MM.1S (cell line): ENCODE measurements at regions not wholly inside any gene's neighbourhood (a gene's known extent, or its start where the extent isn't known, plus 50 kb on each side); places are given as distances from the start of the nearest gene placed in this dataset.
"Not testable (repeated sequence)": the region's sequence is repeated elsewhere in the genome, so short reads cannot be mapped to it uniquely, and the experiment has no call there.

ENCODE experiments used
- DNase-seq: peaks from one replicate; pipeline ENCODE4 v3.0.0-alpha.2; 2015
- H2AFZ ChIP-seq: fragments of 300-600 bp; sonication (generic); 2 replicates; pipeline ENCODE4 v1.6.0; 2016; ENCODE audit warnings: antibody characterized with exemption, low read length
- H3F3A ChIP-seq: fragments of 300-600 bp; sonication (generic); 2 replicates; pipeline ENCODE4 v1.6.1; 2016; ENCODE audit warnings: mild to moderate bottlenecking, antibody characterized with exemption, low read length, moderate library complexity, mixed read lengths; ENCODE audit not compliant: insufficient read depth
- H3K27ac ChIP-seq: fragments of 300-600 bp; sonication (generic); 2 replicates; pipeline ENCODE4 v1.5.1; 2016; ENCODE audit warnings: mild to moderate bottlenecking, low read length
- H3K27me3 ChIP-seq: fragments of 300-600 bp; sonication (generic); replicated peaks from 2 replicates; pipeline ENCODE4 v1.6.0; 2016; ENCODE audit warnings: low read length; ENCODE audit not compliant: insufficient read depth
- H3K36me3 ChIP-seq: fragments of 300-600 bp; sonication (generic); replicated peaks from 2 replicates; pipeline ENCODE4 v1.6.1; 2016; ENCODE audit warnings: mild to moderate bottlenecking, low read length, mixed read lengths; ENCODE audit not compliant: insufficient read depth
- H3K4me1 ChIP-seq: fragments of 300-600 bp; sonication (generic); 2 replicates; pipeline ENCODE4 v1.6.1; 2016; ENCODE audit warnings: low read length, mixed read lengths
- H3K4me2 ChIP-seq: fragments of 300-600 bp; sonication (generic); 2 replicates; pipeline ENCODE4 v1.6.0; 2016; ENCODE audit warnings: low read depth, low read length
- H3K4me3 ChIP-seq: fragments of 300-600 bp; sonication (generic); 2 replicates; pipeline ENCODE4 v1.5.1; 2016; ENCODE audit warnings: low read length, mixed read lengths
- H3K79me2 ChIP-seq: fragments of 300-600 bp; sonication (generic); 2 replicates; pipeline ENCODE4 v1.6.1; 2016; ENCODE audit warnings: mixed run types, low read length, mixed read lengths
- H3K9ac ChIP-seq: fragments of 300-600 bp; sonication (generic); 2 replicates; pipeline ENCODE4 v1.6.1; 2016; ENCODE audit warnings: low read length, mixed read lengths
- H3K9me2 ChIP-seq: fragments of 300-600 bp; sonication (generic); replicated peaks from 2 replicates; pipeline ENCODE4 v1.6.1; 2016; ENCODE audit warnings: mild to moderate bottlenecking, low read length, mixed read lengths; ENCODE audit not compliant: insufficient read depth
- H3K9me3 ChIP-seq: fragments of 300-600 bp; sonication (generic); replicated peaks from 2 replicates; pipeline ENCODE4 v1.6.1; 2016; ENCODE audit warnings: mild to moderate bottlenecking, low read length, mixed read lengths; ENCODE audit not compliant: insufficient read depth
- H4K20me1 ChIP-seq: fragments of 300-600 bp; sonication (generic); 2 replicates; pipeline ENCODE4 v1.6.1; 2016; ENCODE audit warnings: mild to moderate bottlenecking, low read length, moderate library complexity, mixed read lengths; ENCODE audit not compliant: insufficient read depth
- CTCF ChIP-seq: fragments of 300-600 bp; sonication (generic); IDR thresholded peaks from 2 replicates; pipeline ENCODE4 v1.5.1; 2016; ENCODE audit warnings: antibody characterized with exemption, low read length, mixed read lengths
- EZH2 ChIP-seq: fragments of 300-600 bp; sonication (generic); optimal IDR thresholded peaks from 2 replicates; pipeline ENCODE3; 2017; ENCODE audit warnings: low read depth, mild to moderate bottlenecking, antibody characterized with exemption, low read length, mixed read lengths
- EZH2phosphoT487 ChIP-seq: fragments of 300-600 bp; sonication (generic); IDR thresholded peaks from 2 replicates; pipeline ENCODE4 v1.6.1; 2018; ENCODE audit warnings: antibody characterized with exemption, low read length

GRCh38 chr1:198959032-198959431 is 320.2 kb downstream of the PTPRC start:
- Histone ChIP-seq H3K36me3 (no peaks in the 10 kb centered on the region), H3K9me2 (no peaks in the 10 kb centered on the region), H3K4me3 (no peak overlapping the region), H3K79me2 (no peaks in the 10 kb centered on the region), H3K27me3 (no peaks in the 10 kb centered on the region), H3K27ac (no peak overlapping the region), H3K4me2 (no peak overlapping the region), H2AFZ (no peak overlapping the region), H4K20me1 (no peaks in the 10 kb centered on the region), H3K4me1 (no peaks in the 10 kb centered on the region), H3F3A (no peaks in the 10 kb centered on the region), H3K9ac (no peak overlapping the region), H3K9me3 (no peaks in the 10 kb centered on the region)
- TF ChIP-seq CTCF (no peak), EZH2phosphoT487 (no peak), EZH2 (no peak)
- no peak for DNase-seq

DNA sequence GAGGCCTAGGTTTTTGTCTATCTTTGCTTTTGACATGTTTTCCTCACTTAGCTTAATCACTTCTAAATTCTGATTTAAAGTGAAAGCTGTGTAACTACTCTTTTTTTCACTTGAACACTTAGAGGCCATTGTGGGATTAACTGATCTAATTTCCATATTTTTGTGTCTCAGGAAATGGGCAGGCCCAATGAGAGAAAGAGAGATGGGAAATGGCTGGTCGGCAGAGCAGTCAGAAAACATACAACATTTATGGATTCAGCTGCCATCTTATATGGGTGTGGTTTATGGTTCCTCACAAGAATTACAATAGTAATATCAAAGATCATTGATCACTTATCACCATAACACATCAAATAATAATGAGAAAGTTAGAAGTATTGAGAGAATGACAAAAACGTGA is 320.8 kb downstream of the PTPRC start:
- no peaks in the 10 kb centered on the region for H3K27me3 ChIP-seq
- no peak overlapping the region for H3K9ac ChIP-seq
- no peaks in the 10 kb centered on the region for H3K36me3 ChIP-seq
- H2AFZ ChIP-seq: no peak overlapping the region
- TF ChIP-seq EZH2phosphoT487 (no peak), CTCF (no peak), EZH2 (no peak)
- H3K27ac ChIP-seq: no peak overlapping the region
- DNase-seq: no peak
- no peaks in the 10 kb centered on the region for H3K4me1 ChIP-seq
- H3F3A ChIP-seq: no peaks in the 10 kb centered on the region
- H4K20me1 ChIP-seq: no peaks in the 10 kb centered on the region
- H3K4me2 ChIP-seq: no peak overlapping the region
- no peaks in the 10 kb centered on the region for H3K79me2 ChIP-seq
- no peaks in the 10 kb centered on the region for H3K9me2 ChIP-seq
- no peak overlapping the region for H3K4me3 ChIP-seq
- H3K9me3 ChIP-seq: no peaks in the 10 kb centered on the region

GRCh38 chr1:198963796-198964195 is 325.0 kb downstream of the PTPRC start:
- H3K9me2 ChIP-seq, H3K4me3 ChIP-seq, H3K79me2 ChIP-seq, DNase-seq, H4K20me1 ChIP-seq, H3K36me3 ChIP-seq, H3K4me2 ChIP-seq, H3F3A ChIP-seq, H3K4me1 ChIP-seq, H3K27me3 ChIP-seq, H3K27ac ChIP-seq, H3K9me3 ChIP-seq, H3K9ac ChIP-seq, H2AFZ ChIP-seq: not testable (repeated sequence)

GRCh38 chr1:198966519-198966918 is 327.7 kb downstream of the PTPRC start:
- no peaks in the 10 kb centered on the region for H3K27me3 ChIP-seq
- no peak overlapping the region for H3K9ac ChIP-seq
- no peak overlapping the region for H3K27ac ChIP-seq
- no peak for TF ChIP-seq EZH2phosphoT487
- H4K20me1 ChIP-seq: no peaks in the 10 kb centered on the region
- H3K4me2 ChIP-seq: no peak overlapping the region
- no peaks in the 10 kb centered on the region for H3K9me2 ChIP-seq
- DNase-seq: no peak
- no peak overlapping the region for H3K4me3 ChIP-seq
- no peaks in the 10 kb centered on the region for H3K36me3 ChIP-seq
- no peaks in the 10 kb centered on the region for H3K9me3 ChIP-seq
- H3K4me1 ChIP-seq: no peaks in the 10 kb centered on the region
- no peaks in the 10 kb centered on the region for H3F3A ChIP-seq
- no peak overlapping the region for H2AFZ ChIP-seq
- H3K79me2 ChIP-seq: no peaks in the 10 kb centered on the region
